Panc1 (cell line): ENCODE measurements at regions not wholly inside any gene's neighbourhood (a gene's known extent, or its start where the extent isn't known, plus 50 kb on each side); places are given as distances from the start of the nearest gene placed in this dataset.

ENCODE experiments used
- ATAC-seq: fragments of 200-7000 bp; cut with Tn5 transposase; 2 replicates; pipeline ENCODE4 v1.9.1; 2020; ENCODE audit warnings: mild to moderate bottlenecking, moderate library complexity
- BruUV-seq: library from RNA; stranded (reverse); fragments of 400-500 nt; replicated peaks from 2 replicates; lab custom pipeline; 2021; lab: Mats Ljungman, UMichigan
- CTCF ChIA-PET: fragments of 300-600 bp; sonication (Branson Sonifier 250); formaldehyde crosslinking; loops from one replicate; lab custom pipeline; 2022; ENCODE audit warnings: antibody characterized with exemption; lab: Charles Lee
- POLR2A ChIA-PET: fragments of 300-600 bp; sonication (Branson Sonifier 250); formaldehyde crosslinking; loops from one replicate; lab custom pipeline; 2022; ENCODE audit warnings: antibody characterized with exemption; lab: Charles Lee
- DNase-seq: peaks from one replicate; pipeline ENCODE4 v3.0.0-alpha.2; 2010; ENCODE audit warnings: low read depth, low spot score
- H3K27ac ChIP-seq: 2 replicates; pipeline ENCODE4 v1.5.1; 2011; ENCODE audit warnings: mild to moderate bottlenecking, low read length, inconsistent platforms
- H3K27me3 ChIP-seq: fragments of 200-500 bp; sonication (Bioruptor generic); 2 replicates; pipeline ENCODE4 v1.6.0; 2014; ENCODE audit warnings: low read length, inconsistent platforms; ENCODE audit not compliant: control insufficient read depth, insufficient read depth
- H3K36me3 ChIP-seq: fragments of 200-500 bp; sonication (Bioruptor generic); 2 replicates; pipeline ENCODE4 v1.5.1; 2014; ENCODE audit warnings: inconsistent platforms, mild to moderate bottlenecking, low read length, moderate library complexity; ENCODE audit not compliant: control insufficient read depth, insufficient read depth
- H3K4me1 ChIP-seq: 2 replicates; pipeline ENCODE4 v1.5.1; 2011; ENCODE audit warnings: inconsistent platforms, mild to moderate bottlenecking, low read length, moderate library complexity; ENCODE audit not compliant: control insufficient read depth, insufficient read depth
- H3K4me3 ChIP-seq, 2 experiments: 2 replicates each; pipeline ENCODE4 v1.5.1; 2011 to 2012; ENCODE audit warnings: low read depth in 2 of 2, low read length in 2 of 2, mild to moderate bottlenecking in 2 of 2, inconsistent platforms in 1 of 2, moderate library complexity in 1 of 2
- H3K9me3 ChIP-seq: fragments of 200-500 bp; sonication (Bioruptor generic); 2 replicates; pipeline ENCODE4 v1.5.1; 2014; ENCODE audit warnings: low read depth, mild to moderate bottlenecking, inconsistent platforms, low read length, moderate library complexity; ENCODE audit not compliant: control insufficient read depth, insufficient read depth
- CTCF ChIP-seq: fragments of 450-650 bp; IDR thresholded peaks from 2 replicates; pipeline ENCODE4 v1.5.1; 2017; ENCODE audit warnings: mild to moderate bottlenecking
- POLR2AphosphoS5 ChIP-seq: IDR thresholded peaks from 2 replicates; pipeline ENCODE4 v1.6.1; 2012; ENCODE audit warnings: mild to moderate bottlenecking, low read depth, low read length, moderate library complexity
- REST ChIP-seq, 2 experiments: IDR thresholded peaks; 2 replicates each; pipeline ENCODE4 v1.6.1; 2011 to 2012; ENCODE audit warnings: low read depth in 2 of 2, control low read depth in 1 of 2, low read length in 1 of 2, mild to moderate bottlenecking in 1 of 2, moderate library complexity in 1 of 2; ENCODE audit not compliant: insufficient read depth in 1 of 2
- SIN3A ChIP-seq: IDR thresholded peaks from 2 replicates; pipeline ENCODE4 v1.6.1; 2012; ENCODE audit warnings: low read depth, mild to moderate bottlenecking, low read length, moderate library complexity, borderline replicate concordance; ENCODE audit not compliant: insufficient read depth
- TCF7L2 ChIP-seq: IDR thresholded peaks from 2 replicates; pipeline ENCODE4 v1.6.1; 2011; ENCODE audit warnings: mild to moderate bottlenecking, low read depth, low read length, inconsistent platforms
- in situ Hi-C: cut with HindIII; loops from 2 replicates; pipeline ENCODE4 v1.10.0; 2016; ENCODE audit warnings: low sequenced_read_pairs, low pct_unique_long_range_greater_than_20kb
- intact Hi-C: fragments of 100-400 bp; cut with micrococcal nuclease; formaldehyde crosslinking; loops from one replicate; pipeline ENCODE4 v1.10.0; 2022; ENCODE audit not compliant: unreplicated experiment

GRCh38 chr18:77373730-77374445 lies 124.2 kb downstream of the GALR1 start:
- intact Hi-C loops (no loop called here), in situ Hi-C loops (no loop called here)
- Histone ChIP-seq H3K27ac (no peak overlapping the region), H3K27me3 (no peaks in the 10 kb centered on the region), H3K4me3 (no peak overlapping the region), H3K4me1 (no peaks in the 10 kb centered on the region), H3K9me3 (peaks cover 17% of the 10 kb centered on the region; the same call in 1 of the 2 replicates), H3K36me3 (no peaks in the 10 kb centered on the region)
- ATAC-seq (no peak), DNase-seq (no peak)
- ChIA-PET POLR2A (interaction anchor here (0.6 kb wide), 1 partner anchor 103 kb away, joined by 4 read pairs; no protein-coding TSS in a partner anchor), CTCF (no interaction called here)
- no TSS peak for BruUV-seq
- no peak for TF ChIP-seq REST (IDR thresholded peaks at IDR 0.05; ENCODE audit: insufficient read depth in 1 of 2, low read depth in 2 of 2, low read length in 1 of 2)
- no peak for TF ChIP-seq POLR2AphosphoS5
- TF ChIP-seq CTCF: no peak
- TF ChIP-seq TCF7L2: no peak
- no peak for TF ChIP-seq SIN3A

GRCh38 chr18:77374446-77374805 lies 124.8 kb downstream of the GALR1 start:
- ChIA-PET POLR2A (interaction anchor here (0.6 kb wide), 1 partner anchor 103 kb away, joined by 4 read pairs; no protein-coding TSS in a partner anchor), CTCF (interaction anchor here (0.5 kb wide), 1 partner anchor 1501 kb away, joined by 3 read pairs; no protein-coding TSS in a partner anchor)
- in situ Hi-C loops (no loop called here), intact Hi-C loops (no loop called here)
- Histone ChIP-seq H3K4me1 (no peaks in the 10 kb centered on the region), H3K27ac (no peak overlapping the region), H3K36me3 (no peaks in the 10 kb centered on the region), H3K4me3 (no peak overlapping the region), H3K9me3 (peaks cover 12% of the 10 kb centered on the region; the same call in 1 of the 2 replicates), H3K27me3 (peaks cover 4% of the 10 kb centered on the region)
- DNase-seq (no peak), ATAC-seq (no peak)
- TF ChIP-seq POLR2AphosphoS5 (no peak), CTCF (no peak), TCF7L2 (no peak), SIN3A (no peak), REST (IDR thresholded peaks at IDR 0.05; ENCODE audit: insufficient read depth in 1 of 2, low read depth in 2 of 2, low read length in 1 of 2) (no peak)
- BruUV-seq: no TSS peak
